Keratinocyte (primary cell): ENCODE measurements at regions not wholly inside any gene's neighbourhood (a gene's known extent, or its start where the extent isn't known, plus 50 kb on each side); places are given as distances from the start of the nearest gene placed in this dataset.

ENCODE experiments used
- DNase-seq: peaks from one replicate; pipeline ENCODE4 v3.0.0-alpha.2; 2011; ENCODE audit warnings: low read depth, missing footprints, low spot score
- FAIRE-seq: peaks from 2 replicates; lab custom pipeline; 2011; peaks lifted over from hg19 to GRCh38; lab: Jason Lieb, UNC
- H2AFZ ChIP-seq: 2 replicates; pipeline ENCODE4 v1.6.0; 2012; ENCODE audit warnings: low read length, control low read depth, inconsistent platforms; ENCODE audit not compliant: control insufficient read depth
- H3K27ac ChIP-seq: 2 replicates; pipeline ENCODE4 v1.5.1; 2011; ENCODE audit warnings: low read length; ENCODE audit not compliant: control insufficient read depth, insufficient read depth
- H3K27me3 ChIP-seq: 3 replicates; pipeline ENCODE4 v1.6.0; 2011; ENCODE audit warnings: low read length; ENCODE audit not compliant: control insufficient read depth, insufficient read depth; ENCODE audit errors: extremely low read depth
- H3K36me3 ChIP-seq, 2 experiments: 2 replicates in 1 of 2; 3 replicates in 1 of 2; pipeline ENCODE4 v1.5.1; 2011; ENCODE audit warnings: low read length in 2 of 2, mild to moderate bottlenecking in 1 of 2; ENCODE audit not compliant: control insufficient read depth in 2 of 2, insufficient read depth in 2 of 2; ENCODE audit errors: extremely low read depth in 1 of 2
- H3K4me1 ChIP-seq: 3 replicates; pipeline ENCODE4 v1.5.1; 2011; ENCODE audit warnings: low read length; ENCODE audit not compliant: control insufficient read depth, insufficient read depth; ENCODE audit errors: extremely low read depth
- H3K4me2 ChIP-seq: 3 replicates; pipeline ENCODE4 v1.6.0; 2011; ENCODE audit warnings: low read depth, low read length; ENCODE audit not compliant: control insufficient read depth, insufficient read depth; ENCODE audit errors: extremely low read depth
- H3K4me3 ChIP-seq, 3 experiments: fragments of 200-600 bp in 1 of 3; sonication (generic) in 1 of 3; 2 replicates in 2 of 3; 3 replicates in 1 of 3; pipeline ENCODE4 v1.5.1; 2011 to 2016; ENCODE audit warnings: low read length in 3 of 3, mild to moderate bottlenecking in 3 of 3, control low read depth in 2 of 3, inconsistent platforms in 1 of 3, low read depth in 1 of 3, mixed read lengths in 1 of 3, mixed run types in 1 of 3, moderate library complexity in 1 of 3; ENCODE audit not compliant: control insufficient read depth in 2 of 3, insufficient read depth in 2 of 3; ENCODE audit errors: extremely low read depth in 1 of 3
- H3K79me2 ChIP-seq: 2 replicates; pipeline ENCODE4 v1.6.0; 2012; ENCODE audit warnings: low read length; ENCODE audit not compliant: control insufficient read depth, insufficient read depth
- H3K9ac ChIP-seq: 3 replicates; pipeline ENCODE4 v1.6.0; 2011; ENCODE audit warnings: low read length; ENCODE audit not compliant: control insufficient read depth, insufficient read depth; ENCODE audit errors: extremely low read depth
- H3K9me1 ChIP-seq: 3 replicates; pipeline ENCODE4 v1.6.0; 2011; ENCODE audit warnings: low read length; ENCODE audit not compliant: control insufficient read depth, insufficient read depth; ENCODE audit errors: extremely low read depth
- H3K9me3 ChIP-seq: 2 replicates; pipeline ENCODE4 v1.5.1; 2012; ENCODE audit warnings: low read depth, low read length; ENCODE audit not compliant: control insufficient read depth
- H4K20me1 ChIP-seq: 3 replicates; pipeline ENCODE4 v1.6.0; 2011; ENCODE audit warnings: low read length; ENCODE audit not compliant: control insufficient read depth, insufficient read depth; ENCODE audit errors: extremely low read depth
- EZH2 ChIP-seq: IDR thresholded peaks from one replicate; pipeline ENCODE4 v1.6.1; 2012; ENCODE audit warnings: inconsistent platforms, mild to moderate bottlenecking, low read length, moderate library complexity
- dilution Hi-C: fragments of 300-500 bp; cut with MboI; formaldehyde crosslinking; loops from one replicate; pipeline ENCODE4 v1.7.0; 2020; ENCODE audit warnings: low sequenced_read_pairs; ENCODE audit not compliant: extremely low pct_ligation_motif_present
- TF ChIP-seq, protein P1 (sequence below), 3 experiments: IDR thresholded peaks in 1 of 3; conservative IDR thresholded peaks in 1 of 3; optimal IDR thresholded peaks in 1 of 3; 2 replicates in 2 of 3; 3 replicates in 1 of 3; pipeline versions ENCODE3 to v1.5.1; 2011; ENCODE audit warnings: low read length in 3 of 3, mild to moderate bottlenecking in 3 of 3, moderate library complexity in 2 of 3, control low read depth in 1 of 3, inconsistent platforms in 1 of 3; ENCODE audit not compliant: insufficient read depth in 2 of 3; ENCODE audit errors: extremely low read depth in 1 of 3

- Histone ChIP-seq H3K4me1 (no peaks in the 10 kb centered on the region), H3K9ac (no peak overlapping the region), H3K4me2 (no peak overlapping the region), H3K9me3 (no peaks in the 10 kb centered on the region), H3K27me3 (no peaks in the 10 kb centered on the region), H4K20me1 (no peaks in the 10 kb centered on the region), H3K9me1 (no peaks in the 10 kb centered on the region), H3K4me3 (no peak overlapping the region), H3K36me3 (no peaks in the 10 kb centered on the region), H3K27ac (no peak overlapping the region), H3K79me2 (no peaks in the 10 kb centered on the region), H2AFZ (no peak overlapping the region)
- dilution Hi-C loops, result no loop called here
- FAIRE-seq (no peak), DNase-seq (no peak)
- TF ChIP-seq, protein P1, sequence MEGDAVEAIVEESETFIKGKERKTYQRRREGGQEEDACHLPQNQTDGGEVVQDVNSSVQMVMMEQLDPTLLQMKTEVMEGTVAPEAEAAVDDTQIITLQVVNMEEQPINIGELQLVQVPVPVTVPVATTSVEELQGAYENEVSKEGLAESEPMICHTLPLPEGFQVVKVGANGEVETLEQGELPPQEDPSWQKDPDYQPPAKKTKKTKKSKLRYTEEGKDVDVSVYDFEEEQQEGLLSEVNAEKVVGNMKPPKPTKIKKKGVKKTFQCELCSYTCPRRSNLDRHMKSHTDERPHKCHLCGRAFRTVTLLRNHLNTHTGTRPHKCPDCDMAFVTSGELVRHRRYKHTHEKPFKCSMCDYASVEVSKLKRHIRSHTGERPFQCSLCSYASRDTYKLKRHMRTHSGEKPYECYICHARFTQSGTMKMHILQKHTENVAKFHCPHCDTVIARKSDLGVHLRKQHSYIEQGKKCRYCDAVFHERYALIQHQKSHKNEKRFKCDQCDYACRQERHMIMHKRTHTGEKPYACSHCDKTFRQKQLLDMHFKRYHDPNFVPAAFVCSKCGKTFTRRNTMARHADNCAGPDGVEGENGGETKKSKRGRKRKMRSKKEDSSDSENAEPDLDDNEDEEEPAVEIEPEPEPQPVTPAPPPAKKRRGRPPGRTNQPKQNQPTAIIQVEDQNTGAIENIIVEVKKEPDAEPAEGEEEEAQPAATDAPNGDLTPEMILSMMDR (optimal IDR thresholded peaks at IDR 0.05 in 1 of 3, IDR thresholded peaks at IDR 0.05 in 1 of 3, conservative IDR thresholded peaks at IDR 0.05 in 1 of 3; ENCODE audit: extremely low read depth in 1 of 3, insufficient read depth in 2 of 3, low read length in 3 of 3), result no peak
- no peak for TF ChIP-seq EZH2
Observed at GRCh38 chr2:16323126-16323520, 342.5 kb downstream of the CYRIA start.

- no peak for FAIRE-seq
- Histone ChIP-seq H3K4me3 (no peak overlapping the region), H3K27me3 (no peaks in the 10 kb centered on the region), H3K4me1 (no peaks in the 10 kb centered on the region), H3K36me3 (no peaks in the 10 kb centered on the region), H3K9me1 (no peaks in the 10 kb centered on the region), H2AFZ (no peak overlapping the region), H3K27ac (no peak overlapping the region), H3K9me3 (no peaks in the 10 kb centered on the region), H3K79me2 (no peaks in the 10 kb centered on the region), H4K20me1 (no peaks in the 10 kb centered on the region), H3K4me2 (no peak overlapping the region), H3K9ac (no peak overlapping the region)
- no peak for TF ChIP-seq EZH2
- TF ChIP-seq, protein P1 (optimal IDR thresholded peaks at IDR 0.05 in 1 of 3, IDR thresholded peaks at IDR 0.05 in 1 of 3, conservative IDR thresholded peaks at IDR 0.05 in 1 of 3; ENCODE audit: extremely low read depth in 1 of 3, insufficient read depth in 2 of 3, low read length in 3 of 3), result no peak
- dilution Hi-C loops, result no loop called here
- DNase-seq, result no peak
Observed at GRCh38 chr2:16322308-16323125, 343.1 kb downstream of the CYRIA start.
